ENCODE measurements at regions not wholly inside any gene's neighbourhood (a gene's known extent, or its start where the extent isn't known, plus 50 kb on each side); places are given as distances from the start of the nearest gene placed in this dataset.

- DNase-seq: no peak
Measured at GRCh38 chr12:60148831-60149230, 553.0 kb downstream of the SLC16A7 start.

- DNase-seq: no peak
Measured at GRCh38 chr12:60152756-60153155, 556.9 kb downstream of the SLC16A7 start.

- no peak for DNase-seq
Measured at GRCh38 chr12:60159761-60160160, 563.9 kb downstream of the SLC16A7 start.

- DNase-seq: no peak
Measured at GRCh38 chr12:60162988-60163720, 567.3 kb downstream of the SLC16A7 start.

GRCh38 chr12:60165781-60166180, 570.0 kb downstream of the SLC16A7 start:
- DNase-seq: no peak

GRCh38 chr12:60168441-60168840, 572.6 kb downstream of the SLC16A7 start:
- DNase-seq: no peak

GRCh38 chr12:60169904-60170303, 574.1 kb downstream of the SLC16A7 start:
- no peak for DNase-seq

GRCh38 chr12:60172266-60173211, 576.7 kb downstream of the SLC16A7 start:
- DNase-seq: peak in 2 of 3 experiments; percentile 11 to 60

GRCh38 chr12:60173224-60174170, 577.7 kb downstream of the SLC16A7 start:
- peak in 1 of 3 experiments; percentile 70 for DNase-seq

GRCh38 chr12:60174476-60174875, 578.6 kb downstream of the SLC16A7 start:
- no peak for DNase-seq

GRCh38 chr12:60174941-60175340, 579.1 kb downstream of the SLC16A7 start:
- no peak for DNase-seq

GRCh38 chr12:60176891-60177290, 581.1 kb downstream of the SLC16A7 start:
- no peak for DNase-seq

GRCh38 chr12:60180298-60180697, 584.5 kb downstream of the SLC16A7 start:
- DNase-seq: no peak

GRCh38 chr12:60182354-60182753, 586.5 kb downstream of the SLC16A7 start:
- no peak for DNase-seq

GRCh38 chr12:60184096-60184495, 588.3 kb downstream of the SLC16A7 start:
- DNase-seq: no peak

- no peak for DNase-seq
Measured at GRCh38 chr12:60185060-60185459, 589.2 kb downstream of the SLC16A7 start.

- no peak for DNase-seq
Measured at GRCh38 chr12:60191271-60191670, 595.4 kb downstream of the SLC16A7 start.

GRCh38 chr12:60191676-60192359, 596.0 kb downstream of the SLC16A7 start:
- no peak for DNase-seq

GRCh38 chr12:60194678-60195077, 598.8 kb downstream of the SLC16A7 start:
- no peak for DNase-seq

GRCh38 chr12:60195483-60195882, 599.7 kb downstream of the SLC16A7 start:
- no peak for DNase-seq

GRCh38 chr12:60196366-60196765, 600.5 kb downstream of the SLC16A7 start:
- DNase-seq: no peak

GRCh38 chr12:60197589-60197988, 601.8 kb downstream of the SLC16A7 start:
- no peak for DNase-seq
